ENCODE measurements at regions not wholly inside any gene's neighbourhood (a gene's known extent, or its start where the extent isn't known, plus 50 kb on each side); places are given as distances from the start of the nearest gene placed in this dataset.
"Not testable (repeated sequence)": the region's sequence is repeated elsewhere in the genome, so short reads cannot be mapped to it uniquely, and the experiment has no call there.

DNA sequence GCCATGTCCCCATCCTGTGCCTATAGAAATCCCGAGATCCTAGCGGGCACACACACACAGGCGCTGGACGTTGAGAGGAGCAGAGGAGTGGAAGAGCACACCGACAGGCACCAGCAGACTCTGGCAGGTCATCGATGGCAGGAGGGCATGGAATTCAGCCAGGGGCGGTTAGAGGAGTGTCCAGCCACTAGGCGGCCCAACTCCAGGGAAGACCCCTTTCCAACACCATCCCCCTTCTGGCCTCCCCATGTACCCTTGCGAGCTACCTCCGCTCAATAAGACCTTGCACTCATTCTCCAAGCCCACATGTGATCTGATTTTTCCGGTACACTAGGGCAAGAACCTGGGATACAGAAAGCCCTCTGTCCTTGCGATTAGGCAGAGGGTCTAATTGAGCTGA, 356.0 kb upstream of the DPP6 start:
- DNase-seq (ENCODE audit: low spot score in 2 of 2) = no peak
- Histone ChIP-seq H3K36me3 (no peaks in the 10 kb centered on the region), H3K27ac (no peak overlapping the region), H3K9me3 (no peaks in the 10 kb centered on the region), H3K27me3 (no peaks in the 10 kb centered on the region), H3K4me3 (no peak overlapping the region), H3K4me1 (no peaks in the 10 kb centered on the region)
- intact Hi-C loops (cut with DNase I) = no loop called here
- TF ChIP-seq, protein P1, sequence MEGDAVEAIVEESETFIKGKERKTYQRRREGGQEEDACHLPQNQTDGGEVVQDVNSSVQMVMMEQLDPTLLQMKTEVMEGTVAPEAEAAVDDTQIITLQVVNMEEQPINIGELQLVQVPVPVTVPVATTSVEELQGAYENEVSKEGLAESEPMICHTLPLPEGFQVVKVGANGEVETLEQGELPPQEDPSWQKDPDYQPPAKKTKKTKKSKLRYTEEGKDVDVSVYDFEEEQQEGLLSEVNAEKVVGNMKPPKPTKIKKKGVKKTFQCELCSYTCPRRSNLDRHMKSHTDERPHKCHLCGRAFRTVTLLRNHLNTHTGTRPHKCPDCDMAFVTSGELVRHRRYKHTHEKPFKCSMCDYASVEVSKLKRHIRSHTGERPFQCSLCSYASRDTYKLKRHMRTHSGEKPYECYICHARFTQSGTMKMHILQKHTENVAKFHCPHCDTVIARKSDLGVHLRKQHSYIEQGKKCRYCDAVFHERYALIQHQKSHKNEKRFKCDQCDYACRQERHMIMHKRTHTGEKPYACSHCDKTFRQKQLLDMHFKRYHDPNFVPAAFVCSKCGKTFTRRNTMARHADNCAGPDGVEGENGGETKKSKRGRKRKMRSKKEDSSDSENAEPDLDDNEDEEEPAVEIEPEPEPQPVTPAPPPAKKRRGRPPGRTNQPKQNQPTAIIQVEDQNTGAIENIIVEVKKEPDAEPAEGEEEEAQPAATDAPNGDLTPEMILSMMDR (IDR thresholded peaks at IDR 0.05) = no peak

DNA sequence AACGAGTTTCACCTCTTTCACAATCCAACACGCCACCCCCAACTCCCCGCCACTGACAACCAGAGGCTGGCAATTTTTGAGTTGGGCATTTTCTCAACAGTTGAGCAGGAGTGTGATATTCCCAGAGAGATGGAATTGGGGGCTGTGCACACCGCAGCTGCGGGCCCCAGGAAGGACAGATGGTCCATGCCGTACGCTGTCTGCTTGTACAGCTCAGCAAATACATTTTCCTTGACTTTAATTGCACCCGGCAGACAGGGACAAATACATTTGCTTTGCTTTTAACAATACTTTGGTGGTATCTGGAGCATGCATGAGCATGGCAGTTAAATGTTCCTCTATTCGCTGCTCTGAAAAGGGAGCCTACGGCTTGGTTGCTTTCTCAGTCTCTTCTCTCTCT, 354.2 kb upstream of the DPP6 start:
- Histone ChIP-seq H3K27ac (no peak overlapping the region), H3K4me1 (no peaks in the 10 kb centered on the region), H3K27me3 (no peaks in the 10 kb centered on the region), H3K4me3 (no peak overlapping the region), H3K9me3 (no peaks in the 10 kb centered on the region), H3K36me3 (no peaks in the 10 kb centered on the region)
- DNase-seq (ENCODE audit: low spot score in 2 of 2) = no peak
- TF ChIP-seq, protein P1 (IDR thresholded peaks at IDR 0.05) = no peak
- intact Hi-C loops (cut with DNase I) = no loop called here

DNA sequence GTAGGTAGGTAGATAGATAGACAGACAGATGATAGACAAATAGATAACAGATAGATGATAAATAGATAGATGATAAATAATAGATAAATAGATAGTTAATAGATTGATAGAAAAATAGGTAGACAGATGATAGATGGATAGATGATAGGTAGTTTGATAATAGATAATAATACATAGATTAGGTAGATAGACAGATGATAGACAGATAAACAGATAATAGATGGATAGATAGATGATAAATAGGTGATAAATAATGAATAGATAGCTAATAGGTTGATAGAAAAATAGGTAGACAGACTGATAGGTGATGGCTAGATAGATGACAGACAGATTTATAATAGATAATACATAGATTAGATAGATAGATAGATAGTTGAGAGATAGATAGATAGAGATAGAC, 350.5 kb upstream of the DPP6 start:
- no peaks in the 10 kb centered on the region for H3K9me3 ChIP-seq
- no peaks in the 10 kb centered on the region for H3K4me1 ChIP-seq
- H3K4me3 ChIP-seq = no peak overlapping the region
- TF ChIP-seq, protein P1 (IDR thresholded peaks at IDR 0.05) = no peak
- H3K27me3 ChIP-seq = no peaks in the 10 kb centered on the region
- no peak for DNase-seq (ENCODE audit: low spot score in 2 of 2)
- no peak overlapping the region for H3K27ac ChIP-seq
- intact Hi-C loops (cut with DNase I) = no loop called here
- no peaks in the 10 kb centered on the region for H3K36me3 ChIP-seq

DNA sequence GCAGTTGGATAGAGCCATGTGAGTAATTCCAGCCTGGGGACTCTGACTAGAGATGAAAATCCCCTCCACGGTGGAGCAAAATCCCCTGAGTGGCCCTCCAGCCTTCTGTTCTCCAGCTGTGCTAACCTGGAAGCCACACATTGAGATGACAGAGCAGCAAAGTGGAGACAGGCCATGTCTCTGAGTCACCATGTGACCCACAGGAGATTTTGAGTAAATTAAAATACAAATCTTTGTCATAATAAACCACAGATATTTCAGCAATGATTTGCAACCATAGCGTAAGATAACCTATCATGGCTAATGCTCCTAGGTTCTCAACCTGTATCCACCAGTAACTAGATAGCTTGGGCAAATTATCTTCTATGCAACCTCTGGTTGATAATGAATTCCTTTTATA, 328.3 kb upstream of the DPP6 start:
- intact Hi-C loops (cut with DNase I); H3K4me1 ChIP-seq; DNase-seq (ENCODE audit: low spot score in 2 of 2): not testable (repeated sequence)

DNA sequence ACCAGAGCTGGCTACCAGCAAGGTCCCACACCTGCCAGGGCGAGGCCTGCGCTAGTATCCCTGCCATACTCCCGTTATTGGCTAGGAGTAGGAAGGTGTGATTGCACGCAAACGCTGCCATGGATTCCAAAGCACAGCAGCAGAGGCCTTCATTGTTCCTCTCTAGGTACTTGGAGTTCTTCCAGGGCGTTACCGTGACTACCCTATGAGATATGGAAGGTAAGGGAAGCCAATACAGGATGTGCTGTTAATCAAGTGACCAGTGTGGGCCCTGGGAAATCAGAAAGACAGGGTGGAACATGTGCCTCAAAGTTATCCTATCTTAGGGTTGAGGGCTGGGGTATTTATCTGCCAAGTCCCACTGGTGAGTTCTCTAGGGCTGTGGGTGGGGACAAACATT, 320.7 kb upstream of the DPP6 start:
- H3K4me3 ChIP-seq, H3K36me3 ChIP-seq: not testable (repeated sequence)

More for the DNA sequence above, 328.3 kb upstream of the DPP6 start:
- not testable (repeated sequence) for H3K36me3 ChIP-seq, H3K9me3 ChIP-seq, H3K27ac ChIP-seq, H3K4me3 ChIP-seq, H3K27me3 ChIP-seq

DNA sequence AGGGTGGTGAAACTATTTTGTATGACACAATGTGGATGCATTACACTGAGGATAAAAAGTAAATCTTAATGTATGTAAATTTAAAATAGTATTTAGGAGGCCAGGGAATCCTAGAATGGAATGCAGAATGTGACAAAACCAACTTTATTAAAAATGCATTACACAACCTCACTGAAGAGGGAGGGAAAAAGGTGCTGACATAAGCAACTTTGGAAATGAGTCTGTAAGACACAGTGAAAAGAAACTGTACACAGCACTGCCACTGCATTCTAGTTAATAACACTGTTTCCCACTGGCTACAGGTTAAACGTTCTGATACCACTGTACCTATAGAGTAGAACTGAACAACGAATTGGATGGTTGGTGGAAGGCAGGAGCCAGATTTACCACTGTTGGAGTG, 308.8 kb upstream of the DPP6 start:
- H3K9me3 ChIP-seq; H3K36me3 ChIP-seq; intact Hi-C loops (cut with DNase I); H3K4me1 ChIP-seq; H3K27me3 ChIP-seq; H3K4me3 ChIP-seq; H3K27ac ChIP-seq; DNase-seq (ENCODE audit: low spot score in 2 of 2): not testable (repeated sequence)

More for the DNA sequence above, 320.7 kb upstream of the DPP6 start:
- H3K9me3 ChIP-seq; DNase-seq (ENCODE audit: low spot score in 2 of 2); intact Hi-C loops (cut with DNase I); H3K27ac ChIP-seq; H3K27me3 ChIP-seq; H3K4me1 ChIP-seq: not testable (repeated sequence)

DNA sequence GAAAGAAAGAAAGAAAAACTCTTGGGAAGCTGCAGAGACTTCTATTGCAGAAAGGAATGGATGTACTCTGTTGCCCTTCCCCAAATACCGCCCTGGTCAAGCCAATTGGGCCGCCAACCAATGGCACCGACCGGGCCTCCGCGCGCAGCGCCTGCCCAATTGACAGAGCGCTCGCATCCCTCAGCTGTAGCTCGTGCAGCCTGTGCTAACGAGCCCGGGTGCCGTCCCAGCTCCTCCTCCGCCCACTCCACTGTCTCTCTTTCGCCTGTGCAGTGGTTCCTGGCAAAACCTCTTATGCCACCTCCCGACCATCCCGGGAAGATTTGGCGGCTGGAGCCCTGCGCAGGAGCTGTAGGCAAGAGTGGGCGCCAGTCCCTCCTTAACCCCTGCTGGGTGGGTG, 304.2 kb upstream of the DPP6 start:
- H3K4me1 ChIP-seq; H3K27me3 ChIP-seq; H3K27ac ChIP-seq; H3K4me3 ChIP-seq; H3K36me3 ChIP-seq; DNase-seq (ENCODE audit: low spot score in 2 of 2); H3K9me3 ChIP-seq; intact Hi-C loops (cut with DNase I): not testable (repeated sequence)

DNA sequence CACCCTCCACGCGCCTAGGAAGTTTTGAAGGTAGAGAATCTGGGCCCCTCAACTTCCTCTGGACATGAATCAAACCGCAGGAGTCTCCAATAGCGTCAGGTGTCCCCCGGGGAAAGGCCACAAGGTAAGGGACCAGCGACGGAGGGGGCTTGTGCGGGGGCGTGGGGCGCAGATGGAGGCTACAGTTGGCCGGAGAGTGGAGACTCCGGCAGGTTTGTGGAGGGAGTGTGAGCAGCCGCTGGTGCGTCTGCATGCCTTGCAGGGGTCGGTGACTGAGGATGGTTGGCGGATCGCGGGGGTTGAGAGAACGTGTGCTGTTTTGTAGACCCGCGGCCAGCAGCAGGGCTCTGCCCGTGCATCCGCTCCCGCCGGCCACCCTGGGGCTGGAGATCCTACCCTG, 303.3 kb upstream of the DPP6 start:
- H3K36me3 ChIP-seq; H3K4me1 ChIP-seq; H3K9me3 ChIP-seq; DNase-seq (ENCODE audit: low spot score in 2 of 2); H3K27me3 ChIP-seq; H3K27ac ChIP-seq; H3K4me3 ChIP-seq; intact Hi-C loops (cut with DNase I): not testable (repeated sequence)

DNA sequence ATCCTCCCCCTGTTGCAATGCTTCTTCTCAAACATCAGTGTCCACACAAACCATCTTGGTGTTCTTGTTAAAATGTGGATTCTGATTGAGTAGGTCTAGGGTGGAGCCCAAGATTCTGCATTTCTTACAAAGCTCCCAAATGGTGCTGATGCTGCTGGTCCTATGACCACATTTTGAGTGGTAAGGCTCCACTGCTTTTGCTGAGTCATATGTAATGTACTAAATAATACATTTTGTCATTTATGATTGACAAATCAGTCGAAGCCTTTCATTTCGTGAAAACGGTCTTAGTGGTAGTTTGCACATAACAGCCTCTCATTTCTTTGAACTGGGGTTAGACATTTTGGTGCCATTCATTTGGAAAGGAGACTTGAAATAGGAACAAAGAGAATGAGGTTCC, 286.3 kb upstream of the DPP6 start:
- H3K36me3 ChIP-seq; H3K4me1 ChIP-seq; DNase-seq (ENCODE audit: low spot score in 2 of 2); intact Hi-C loops (cut with DNase I); H3K4me3 ChIP-seq; H3K27me3 ChIP-seq; H3K27ac ChIP-seq; H3K9me3 ChIP-seq: not testable (repeated sequence)

DNA sequence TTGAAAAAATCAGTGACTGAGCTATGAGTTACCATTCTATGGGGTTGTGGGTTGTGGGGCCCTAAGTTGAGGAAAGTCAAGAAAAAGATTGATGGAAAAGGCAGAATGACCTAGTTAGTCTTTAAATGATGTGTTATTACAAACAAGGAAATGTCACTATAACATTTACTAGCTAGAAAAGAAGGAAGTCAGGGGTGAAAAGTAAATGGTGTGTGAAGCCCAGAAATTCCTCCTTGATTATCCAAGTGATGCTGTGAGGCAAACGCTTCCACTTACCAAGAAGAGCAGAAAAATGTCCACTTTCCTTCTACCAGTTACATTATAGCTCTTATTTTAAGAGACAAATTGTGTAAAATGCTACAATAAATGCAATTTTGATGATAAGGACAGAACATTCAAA, 285.3 kb upstream of the DPP6 start:
- intact Hi-C loops (cut with DNase I); H3K27me3 ChIP-seq; H3K36me3 ChIP-seq; H3K27ac ChIP-seq; H3K4me3 ChIP-seq; H3K4me1 ChIP-seq; DNase-seq (ENCODE audit: low spot score in 2 of 2); H3K9me3 ChIP-seq: not testable (repeated sequence)
